MG63 (cell line): ENCODE measurements at regions not wholly inside any gene's neighbourhood (a gene's known extent, or its start where the extent isn't known, plus 50 kb on each side); places are given as distances from the start of the nearest gene placed in this dataset.

ENCODE experiments used
- DNase-seq: peaks from one replicate; pipeline ENCODE4 v3.0.0-alpha.2; 2020
- H3K27me3 ChIP-seq: fragments of 250-450 bp; sonication (Bioruptor Pico); 2 replicates; pipeline ENCODE4 v1.5.1; 2020; ENCODE audit warnings: mild to moderate bottlenecking, moderate library complexity
- H3K36me3 ChIP-seq: fragments of 250-450 bp; sonication (Bioruptor Pico); 2 replicates; pipeline ENCODE4 v1.5.1; 2020; ENCODE audit warnings: mild to moderate bottlenecking, moderate library complexity
- H3K4me3 ChIP-seq: fragments of 250-450 bp; sonication (Bioruptor Pico); 2 replicates; pipeline ENCODE4 v1.5.1; 2020; ENCODE audit warnings: mild to moderate bottlenecking, moderate library complexity
- H3K9me3 ChIP-seq: fragments of 250-450 bp; sonication (Bioruptor Pico); 2 replicates; pipeline ENCODE4 v1.5.1; 2020; ENCODE audit warnings: mild to moderate bottlenecking, moderate library complexity

DNA sequence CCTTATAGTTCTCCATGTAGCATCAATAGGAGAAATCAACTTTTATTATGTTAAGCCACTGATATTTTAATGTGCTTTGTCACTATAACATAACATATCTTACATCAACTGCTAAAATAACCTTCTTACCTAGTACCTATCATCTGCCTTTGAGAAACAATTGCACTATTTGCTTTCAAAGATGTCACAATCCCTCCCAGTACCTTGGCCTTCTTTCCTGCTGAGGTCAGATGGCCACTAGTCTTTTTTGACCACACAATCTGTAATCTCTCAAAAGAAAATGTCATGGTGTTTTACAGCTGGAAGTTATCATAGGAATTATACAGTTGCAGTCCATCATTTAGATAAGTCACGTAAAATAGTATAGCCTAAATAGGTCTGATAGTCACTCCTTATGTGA lies 247.5 kb upstream of the SLITRK3 start:
- H3K4me3 ChIP-seq, result no peak overlapping the region
- DNase-seq, result no peak
- no peaks in the 10 kb centered on the region for H3K27me3 ChIP-seq
- H3K9me3 ChIP-seq, result no peaks in the 10 kb centered on the region
- H3K36me3 ChIP-seq, result no peaks in the 10 kb centered on the region

DNA sequence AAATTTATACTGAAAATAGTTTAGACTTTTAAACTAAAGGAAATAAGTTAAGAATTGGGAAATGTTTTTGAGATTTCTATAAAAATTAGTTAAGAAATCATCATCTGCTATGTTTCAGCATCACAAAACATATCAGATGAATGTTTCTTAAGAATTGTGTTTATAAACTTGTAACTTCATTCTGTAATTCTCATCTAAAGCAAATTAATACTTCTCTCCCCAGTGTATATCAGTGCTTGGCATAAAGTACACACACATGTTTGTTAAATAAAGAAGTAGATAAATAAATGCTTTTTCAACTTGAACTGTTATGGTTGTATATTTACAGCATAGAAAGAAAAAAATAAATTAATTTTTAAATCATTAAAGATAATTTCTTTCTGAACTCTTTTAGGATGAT lies 245.9 kb upstream of the SLITRK3 start:
- DNase-seq, result no peak
- Histone ChIP-seq H3K9me3 (no peaks in the 10 kb centered on the region), H3K36me3 (no peaks in the 10 kb centered on the region), H3K4me3 (no peak overlapping the region), H3K27me3 (no peaks in the 10 kb centered on the region)

DNA sequence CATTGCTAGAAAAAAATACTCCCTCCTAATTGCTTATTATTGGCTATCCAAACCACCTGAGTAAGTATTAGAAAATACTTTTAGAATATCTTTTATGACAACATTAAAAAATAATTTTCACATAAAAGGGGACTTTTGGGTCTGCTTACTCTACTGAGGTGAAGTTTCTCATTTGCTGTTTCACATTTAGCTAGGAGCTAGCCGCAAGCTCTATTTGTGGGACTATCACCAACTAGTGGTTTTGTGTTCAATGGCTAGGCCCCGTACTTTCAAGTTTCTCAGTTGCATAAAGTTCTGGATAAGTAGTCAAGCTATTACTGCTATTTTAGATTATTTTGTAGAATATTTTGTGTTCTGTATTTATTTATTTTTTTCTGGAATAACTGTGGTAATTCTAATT lies 244.2 kb upstream of the SLITRK3 start:
- H3K27me3 ChIP-seq, result no peaks in the 10 kb centered on the region
- no peak for DNase-seq
- H3K9me3 ChIP-seq, result no peaks in the 10 kb centered on the region
- H3K36me3 ChIP-seq, result no peaks in the 10 kb centered on the region
- no peak overlapping the region for H3K4me3 ChIP-seq

DNA sequence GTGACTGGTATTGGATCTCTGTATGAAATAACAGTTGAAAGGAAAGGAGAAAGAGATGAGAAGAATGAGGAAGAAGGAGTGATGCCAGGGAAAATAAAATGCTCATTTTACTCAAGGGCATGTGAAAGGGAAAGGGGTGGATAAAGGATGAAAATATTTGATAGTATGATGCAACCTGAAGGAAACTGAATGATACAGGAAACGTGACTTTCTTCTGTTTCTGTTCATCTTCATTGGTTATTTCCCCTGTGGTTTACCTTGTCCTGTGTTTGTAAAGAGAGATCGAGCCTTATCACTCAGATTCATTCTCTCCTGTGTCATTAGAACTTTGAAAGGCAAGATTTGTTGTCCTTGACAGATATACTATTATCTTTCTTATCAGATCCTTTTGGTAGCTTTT lies 243.6 kb upstream of the SLITRK3 start:
- Histone ChIP-seq H3K36me3 (no peaks in the 10 kb centered on the region), H3K9me3 (no peaks in the 10 kb centered on the region), H3K27me3 (no peaks in the 10 kb centered on the region), H3K4me3 (no peak overlapping the region)
- no peak for DNase-seq

DNA sequence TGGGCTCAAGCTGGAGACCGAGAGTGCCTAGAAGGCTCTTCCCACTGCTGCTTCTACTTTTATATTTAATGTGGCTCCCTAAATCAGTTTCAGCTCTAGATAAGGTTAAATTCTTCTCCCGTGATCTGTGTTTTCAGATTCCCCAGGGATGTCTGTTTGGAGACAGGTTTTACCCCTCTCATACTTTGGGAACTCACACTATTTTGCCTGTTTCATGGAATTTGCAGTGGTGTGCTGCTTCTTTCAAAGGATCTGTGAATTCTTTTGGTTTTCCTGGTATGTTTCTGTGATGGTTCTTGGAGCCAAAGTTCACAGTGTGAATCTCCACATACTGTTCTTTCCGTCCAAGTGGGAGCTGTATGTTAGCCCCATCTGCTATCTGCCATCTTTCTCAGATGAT lies 238.3 kb upstream of the SLITRK3 start:
- H3K9me3 ChIP-seq, result peaks cover 2% of the 10 kb centered on the region; the same call in 1 of the 2 replicates
- DNase-seq, result no peak
- H3K36me3 ChIP-seq, result no peaks in the 10 kb centered on the region
- H3K4me3 ChIP-seq, result no peak overlapping the region
- H3K27me3 ChIP-seq, result no peaks in the 10 kb centered on the region

DNA sequence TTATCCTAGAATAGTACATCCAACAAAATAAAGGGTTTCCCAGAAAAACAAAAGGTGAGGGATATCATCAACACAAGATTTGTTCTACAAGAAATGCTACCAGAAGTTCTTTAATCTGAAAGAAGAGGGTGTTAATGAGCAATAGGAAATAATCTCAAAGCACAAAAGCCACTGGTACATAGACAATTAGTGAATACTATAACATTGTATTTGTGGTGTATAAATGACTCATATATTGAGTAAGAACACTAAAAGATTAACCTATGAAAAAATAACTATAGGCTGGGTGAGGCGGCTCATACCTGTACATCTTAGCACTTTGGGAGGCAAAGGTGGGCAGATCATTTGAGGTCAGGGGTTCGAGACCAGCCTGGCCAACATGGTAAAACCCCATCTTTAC lies 210.2 kb upstream of the SLITRK3 start:
- no peak overlapping the region for H3K4me3 ChIP-seq
- 0 out of 2 replicates have a peak, but pooled peaks cover 2% of the 10 kb centered on the region for H3K9me3 ChIP-seq
- H3K27me3 ChIP-seq, result no peaks in the 10 kb centered on the region
- DNase-seq, result no peak
- H3K36me3 ChIP-seq, result no peaks in the 10 kb centered on the region

DNA sequence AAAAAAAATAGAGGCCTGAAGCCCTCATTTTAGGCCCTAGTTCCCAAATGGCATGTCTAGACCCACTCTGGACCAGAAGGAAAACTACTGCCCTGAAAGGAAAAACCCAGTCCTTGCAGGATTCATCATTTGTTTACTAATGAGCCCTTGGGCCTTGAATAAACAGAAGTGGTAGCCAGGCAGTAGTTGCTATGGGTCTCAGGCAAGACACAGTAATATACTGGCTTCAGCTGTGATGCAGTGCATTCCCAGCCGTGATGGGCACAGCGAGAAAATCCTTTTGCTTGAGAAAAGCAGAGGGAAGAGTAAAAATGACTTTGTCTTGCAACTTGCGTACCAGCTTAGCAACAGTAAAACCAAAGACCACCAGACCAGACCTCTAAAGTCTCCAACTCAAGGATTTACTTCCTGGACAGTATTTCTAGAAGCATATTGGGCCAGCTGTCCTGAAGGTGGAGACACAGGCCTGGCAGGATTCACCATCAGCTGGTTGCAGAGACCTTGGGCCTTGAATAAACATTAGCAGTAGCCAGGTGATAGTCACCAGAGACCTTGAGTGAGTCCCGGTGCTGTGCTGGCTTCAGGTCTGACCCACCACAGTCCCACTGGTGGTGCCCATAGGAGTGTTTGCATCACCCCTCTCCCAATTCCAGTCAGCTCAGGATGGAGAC lies 208.3 kb upstream of the SLITRK3 start:
- H3K9me3 ChIP-seq, result 0 out of 2 replicates have a peak, but pooled peaks cover 2% of the 10 kb centered on the region
- H3K36me3 ChIP-seq, result no peaks in the 10 kb centered on the region
- no peak overlapping the region for H3K4me3 ChIP-seq

DNA sequence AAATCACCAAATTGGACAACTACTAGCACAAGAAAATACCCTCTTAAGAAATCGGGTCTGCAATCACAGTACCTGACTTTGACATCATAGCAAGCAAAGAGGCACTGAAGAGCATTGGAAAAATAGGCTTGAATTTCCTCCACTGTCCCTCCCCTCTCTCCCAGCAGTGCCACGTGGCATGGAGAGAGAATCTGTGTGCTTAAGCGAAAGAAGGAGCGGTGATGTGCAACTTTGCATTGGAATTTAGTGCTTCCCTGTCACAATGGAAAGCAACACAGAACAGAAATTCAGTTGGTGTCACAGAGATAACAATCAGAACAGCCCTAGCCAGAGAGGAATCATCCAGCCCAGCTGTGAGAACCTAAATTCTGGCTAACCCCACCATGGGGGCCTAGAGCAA lies 207.5 kb upstream of the SLITRK3 start:
- Histone ChIP-seq H3K27me3 (no peaks in the 10 kb centered on the region), H3K36me3 (no peaks in the 10 kb centered on the region), H3K9me3 (0 out of 2 replicates have a peak, but pooled peaks cover 2% of the 10 kb centered on the region), H3K4me3 (no peak overlapping the region)
- DNase-seq, result no peak

More for the DNA sequence above, 208.3 kb upstream of the SLITRK3 start:
- H3K27me3 ChIP-seq, result no peaks in the 10 kb centered on the region
- no peak for DNase-seq

DNA sequence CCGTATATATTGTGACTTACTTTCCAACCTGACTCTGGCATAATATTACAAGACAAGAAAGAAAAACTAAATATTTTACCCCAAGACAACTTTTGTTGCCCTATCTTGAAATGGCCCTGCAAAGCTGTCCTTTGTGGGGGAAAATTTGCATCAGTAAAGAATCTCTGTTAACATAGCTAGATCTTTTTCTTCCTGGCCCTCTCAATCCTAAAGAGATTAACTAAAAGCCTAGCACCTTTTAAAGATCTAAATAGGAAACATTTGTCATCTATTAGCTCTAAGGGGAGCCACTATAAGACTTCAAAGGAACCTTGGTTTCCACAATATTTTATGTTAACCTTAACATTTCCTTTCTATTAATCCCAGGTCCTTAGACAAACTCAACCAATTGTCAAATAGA lies 199.0 kb upstream of the SLITRK3 start:
- DNase-seq, result no peak
- no peak overlapping the region for H3K4me3 ChIP-seq

DNA sequence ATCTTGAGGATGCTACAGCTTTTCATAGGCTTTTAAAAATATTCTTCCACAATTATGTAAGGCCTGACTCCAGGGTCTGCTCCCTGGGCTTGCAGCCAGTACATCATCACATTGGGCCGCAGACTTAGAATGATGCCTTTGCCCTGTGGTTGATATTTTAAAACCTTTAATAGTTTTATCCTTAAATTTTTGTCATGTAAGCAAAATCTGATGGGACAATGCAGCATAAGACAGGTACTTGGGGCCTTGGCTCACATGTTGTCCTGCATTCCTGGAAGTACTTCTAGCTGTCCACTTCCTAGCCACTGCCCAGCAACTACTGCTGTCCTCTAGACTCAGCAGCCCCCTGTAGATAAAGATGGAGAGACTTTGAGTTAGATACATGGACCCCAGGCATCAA lies 197.3 kb upstream of the SLITRK3 start:
- no peaks in the 10 kb centered on the region for H3K27me3 ChIP-seq
- DNase-seq, result no peak
- no peaks in the 10 kb centered on the region for H3K9me3 ChIP-seq
- no peaks in the 10 kb centered on the region for H3K36me3 ChIP-seq
- no peak overlapping the region for H3K4me3 ChIP-seq

More for the DNA sequence above, 199.0 kb upstream of the SLITRK3 start:
- no peaks in the 10 kb centered on the region for H3K27me3 ChIP-seq
- H3K9me3 ChIP-seq, result no peaks in the 10 kb centered on the region
- no peaks in the 10 kb centered on the region for H3K36me3 ChIP-seq

DNA sequence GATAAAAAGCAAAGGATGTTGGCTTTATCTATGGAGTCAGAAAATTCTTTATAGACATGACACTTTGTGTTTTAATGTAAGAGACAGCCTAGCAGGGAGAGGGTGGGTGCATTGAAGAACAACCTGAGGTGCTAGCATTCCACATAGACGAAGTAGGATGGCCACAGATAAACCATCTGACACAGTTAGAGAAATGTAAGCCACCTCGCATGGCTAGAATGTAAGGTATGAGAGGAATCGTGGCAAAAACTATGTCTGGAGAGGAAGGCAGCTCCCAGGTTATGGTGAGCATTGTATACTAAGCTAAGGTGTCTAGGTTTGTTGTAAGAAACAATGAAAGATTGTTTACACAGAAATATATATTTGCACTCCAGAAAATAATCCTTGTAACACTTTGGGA lies 194.0 kb upstream of the SLITRK3 start:
- no peaks in the 10 kb centered on the region for H3K36me3 ChIP-seq
- no peak overlapping the region for H3K4me3 ChIP-seq
- H3K27me3 ChIP-seq, result no peaks in the 10 kb centered on the region
- no peaks in the 10 kb centered on the region for H3K9me3 ChIP-seq
- DNase-seq, result no peak

DNA sequence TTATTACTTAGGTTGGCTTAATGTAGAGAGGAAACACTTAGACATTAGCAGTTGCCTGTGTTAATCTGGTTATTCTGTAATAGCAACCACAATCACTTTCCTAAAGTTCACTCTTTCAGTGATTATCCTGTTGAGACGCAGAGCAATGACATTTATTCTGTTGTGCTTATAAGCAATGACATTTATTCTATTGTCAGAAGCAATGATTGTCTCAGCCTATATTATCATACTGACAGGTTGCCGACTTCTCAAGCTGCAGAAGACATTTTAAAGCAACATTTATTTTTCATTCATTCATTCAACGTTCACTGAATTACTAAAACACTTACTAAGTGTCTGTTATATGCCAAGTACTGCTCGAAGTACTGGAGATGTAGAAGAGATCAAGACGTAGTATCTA lies 193.5 kb upstream of the SLITRK3 start:
- H3K36me3 ChIP-seq, result no peaks in the 10 kb centered on the region
- H3K4me3 ChIP-seq, result no peak overlapping the region
- H3K27me3 ChIP-seq, result no peaks in the 10 kb centered on the region
- no peak for DNase-seq
- no peaks in the 10 kb centered on the region for H3K9me3 ChIP-seq

DNA sequence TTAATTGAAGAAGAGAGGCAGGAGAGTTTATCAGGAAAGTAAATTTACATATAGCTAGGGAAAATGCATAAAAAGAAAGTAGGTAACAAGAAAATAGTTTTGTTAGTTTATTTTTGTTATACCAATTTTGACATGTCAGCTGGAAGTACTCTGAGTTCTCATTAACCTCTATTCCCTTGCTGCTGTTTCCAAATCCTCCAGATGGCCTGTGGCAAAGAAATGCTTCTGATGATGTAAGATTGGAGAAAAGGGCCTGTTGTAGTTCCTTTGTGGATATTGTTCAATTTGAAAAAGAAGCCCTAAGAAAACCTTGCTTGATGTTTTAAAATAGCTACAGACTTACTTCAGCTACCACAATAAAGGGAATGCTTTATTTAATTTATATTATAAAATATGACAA lies 192.9 kb upstream of the SLITRK3 start:
- DNase-seq, result no peak
- Histone ChIP-seq H3K27me3 (no peaks in the 10 kb centered on the region), H3K4me3 (no peak overlapping the region), H3K36me3 (no peaks in the 10 kb centered on the region), H3K9me3 (no peaks in the 10 kb centered on the region)

DNA sequence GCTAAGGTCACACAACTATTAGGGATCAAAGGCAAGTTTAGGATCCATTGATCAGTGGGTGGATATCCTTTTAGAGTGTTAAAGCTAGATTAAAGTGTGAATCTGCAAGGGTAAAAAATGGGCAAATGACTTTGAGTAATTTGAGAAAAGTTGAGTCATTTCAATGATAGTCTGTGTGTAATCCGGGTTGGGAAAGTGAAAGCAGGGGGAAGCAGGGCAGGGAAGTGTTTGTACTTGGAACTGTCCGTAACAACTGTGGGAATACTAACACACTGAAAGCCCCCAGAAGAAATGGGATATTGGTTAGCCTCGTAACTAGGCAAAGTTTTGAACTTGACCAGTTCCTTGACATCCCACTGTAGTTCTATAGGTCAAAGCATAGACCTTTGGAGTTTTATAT lies 187.2 kb upstream of the SLITRK3 start:
- no peaks in the 10 kb centered on the region for H3K27me3 ChIP-seq
- no peaks in the 10 kb centered on the region for H3K36me3 ChIP-seq
- H3K4me3 ChIP-seq, result no peak overlapping the region
- no peak for DNase-seq
- H3K9me3 ChIP-seq, result no peaks in the 10 kb centered on the region

DNA sequence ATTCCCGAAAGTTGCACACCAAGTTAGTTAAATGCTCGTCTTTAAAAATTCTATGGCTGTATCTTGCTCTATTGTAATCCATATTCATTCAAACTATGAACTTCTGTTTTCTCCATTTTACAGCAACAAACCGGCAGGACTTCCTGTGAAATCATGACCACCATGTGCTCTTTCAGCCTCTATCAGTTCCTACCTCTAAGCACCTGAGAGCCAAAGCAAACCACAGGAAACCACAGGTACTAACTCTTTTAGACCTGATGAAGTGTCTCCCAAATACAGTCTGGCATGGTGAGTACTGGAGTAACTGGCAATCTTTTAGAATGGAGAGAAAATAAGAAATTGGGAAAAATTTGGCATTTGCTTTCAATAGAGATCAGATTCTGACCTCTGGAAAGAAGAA lies 186.5 kb upstream of the SLITRK3 start:
- H3K27me3 ChIP-seq, result no peaks in the 10 kb centered on the region
- H3K36me3 ChIP-seq, result no peaks in the 10 kb centered on the region
- no peak overlapping the region for H3K4me3 ChIP-seq
- no peak for DNase-seq
- H3K9me3 ChIP-seq, result no peaks in the 10 kb centered on the region

DNA sequence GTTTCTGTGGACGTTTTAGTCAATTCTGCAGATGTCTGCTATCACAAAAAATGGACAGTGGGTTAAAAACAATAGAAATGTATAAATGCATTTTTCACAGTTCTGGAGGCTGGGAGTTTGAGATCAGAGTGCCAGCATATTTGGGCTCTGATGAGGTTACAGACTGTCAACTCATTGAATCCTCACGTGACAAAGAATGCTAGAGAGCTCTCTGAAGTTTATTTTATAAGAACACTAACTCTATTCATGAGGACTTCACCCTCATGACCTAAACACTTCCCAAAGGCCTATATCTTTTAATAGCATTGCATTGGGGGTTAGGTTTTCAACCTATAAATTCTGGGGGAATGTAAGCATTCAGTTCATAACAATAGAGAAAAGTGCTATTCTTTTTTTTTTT lies 182.6 kb upstream of the SLITRK3 start:
- Histone ChIP-seq H3K36me3 (no peaks in the 10 kb centered on the region), H3K4me3 (no peak overlapping the region), H3K9me3 (no peaks in the 10 kb centered on the region), H3K27me3 (no peaks in the 10 kb centered on the region)
- DNase-seq, result no peak

DNA sequence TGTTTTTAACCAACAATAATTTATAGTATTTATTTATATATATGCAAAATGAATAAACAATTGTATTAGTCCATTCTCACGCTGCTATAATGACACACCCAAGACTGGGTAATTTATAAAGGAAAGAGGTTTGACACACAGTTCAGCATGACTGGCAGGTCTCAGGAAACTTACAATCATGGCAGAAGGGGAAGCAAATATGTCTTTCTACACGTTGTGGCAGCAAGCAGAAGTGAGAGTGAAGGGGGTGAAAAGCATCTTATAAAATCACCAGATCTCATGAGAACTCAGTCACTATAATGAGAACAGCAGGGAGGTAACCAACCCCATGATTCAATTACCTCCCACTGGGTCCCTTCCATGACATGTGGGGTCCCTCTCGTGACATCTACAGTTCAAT lies 162.8 kb upstream of the SLITRK3 start:
- Histone ChIP-seq H3K27me3 (no peaks in the 10 kb centered on the region), H3K4me3 (no peak overlapping the region), H3K36me3 (no peaks in the 10 kb centered on the region), H3K9me3 (no peaks in the 10 kb centered on the region)
- DNase-seq, result no peak

DNA sequence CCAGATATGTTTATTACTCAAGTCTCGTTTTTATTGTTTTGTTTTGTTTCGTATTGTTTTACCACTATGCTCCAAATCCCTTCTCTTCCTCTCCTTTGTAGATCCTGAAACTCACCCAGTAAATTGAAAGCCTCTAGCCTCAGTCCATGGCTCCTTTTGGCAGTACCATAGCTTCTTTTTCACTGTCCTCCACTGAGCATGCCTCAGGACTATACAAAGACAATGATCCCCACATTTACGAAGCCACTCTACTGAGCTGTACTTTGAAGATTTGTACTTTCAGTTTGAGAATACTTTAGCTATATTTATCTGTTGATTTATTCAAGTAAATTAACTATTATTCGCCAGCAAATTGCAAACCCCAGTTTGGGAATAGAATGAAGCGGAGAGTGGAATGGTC lies 159.1 kb upstream of the SLITRK3 start:
- H3K9me3 ChIP-seq, result no peaks in the 10 kb centered on the region
- DNase-seq, result no peak
- no peaks in the 10 kb centered on the region for H3K36me3 ChIP-seq
- H3K4me3 ChIP-seq, result no peak overlapping the region
- no peaks in the 10 kb centered on the region for H3K27me3 ChIP-seq

DNA sequence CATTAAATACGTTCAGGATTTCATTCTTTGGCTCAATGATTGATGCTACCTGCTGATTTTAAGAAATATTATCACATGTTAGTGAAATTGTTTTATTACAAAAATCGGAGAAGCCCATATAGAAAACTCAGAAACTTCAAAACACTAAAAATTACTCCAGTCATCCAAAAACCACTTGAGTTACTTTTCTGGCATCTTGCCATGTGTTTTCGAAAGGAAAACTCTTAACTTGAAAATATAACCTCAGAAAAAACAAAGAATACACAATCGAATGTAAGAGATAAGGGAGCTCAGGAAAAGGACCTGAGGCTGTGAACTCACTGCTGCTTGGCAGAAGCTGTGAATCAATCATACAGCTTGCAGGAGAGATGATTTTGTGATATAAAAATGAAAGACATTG lies 151.3 kb upstream of the SLITRK3 start:
- H3K36me3 ChIP-seq, result no peaks in the 10 kb centered on the region
- H3K9me3 ChIP-seq, result no peaks in the 10 kb centered on the region
- H3K4me3 ChIP-seq, result no peak overlapping the region
- DNase-seq, result no peak
- H3K27me3 ChIP-seq, result no peaks in the 10 kb centered on the region
